GM23338 (cell line): ENCODE measurements at regions not wholly inside any gene's neighbourhood (a gene's known extent, or its start where the extent isn't known, plus 50 kb on each side); places are given as distances from the start of the nearest gene placed in this dataset.

Experiments used
- ATAC-seq: fragments of 200-7000 bp; cut with Tn5 transposase; 3 replicates; pipeline ENCODE4 v1.9.1; 2020
- DNase-seq: peaks from one replicate; pipeline ENCODE4 v3.0.0-alpha.2; 2015; ENCODE audit warnings: low spot score
- H2AFZ ChIP-seq: fragments of 200-600 bp; sonication (generic); 2 replicates; pipeline ENCODE4 v1.8.0; 2016; ENCODE audit warnings: antibody characterized with exemption, mild to moderate bottlenecking, moderate library complexity
- H3F3A ChIP-seq: fragments of 200-600 bp; sonication (generic); replicated peaks from 2 replicates; pipeline ENCODE4 v1.8.0; 2017; ENCODE audit warnings: antibody characterized with exemption, mixed run types, low read depth
- H3K27ac ChIP-seq: fragments of 200-600 bp; sonication (generic); 2 replicates; pipeline ENCODE4 v1.6.1; 2016; ENCODE audit warnings: low read depth
- H3K27me3 ChIP-seq: fragments of 200-600 bp; sonication (generic); 2 replicates; pipeline ENCODE4 v1.8.0; 2016; ENCODE audit warnings: mild to moderate bottlenecking, mixed run types, moderate library complexity; ENCODE audit not compliant: insufficient read depth
- H3K36me3 ChIP-seq: fragments of 200-600 bp; sonication (generic); 2 replicates; pipeline ENCODE4 v1.8.0; 2016; ENCODE audit warnings: mild to moderate bottlenecking; ENCODE audit not compliant: insufficient read depth
- H3K4me1 ChIP-seq: fragments of 200-600 bp; sonication (generic); 2 replicates; pipeline ENCODE4 v1.8.0; 2016; ENCODE audit warnings: mild to moderate bottlenecking, moderate library complexity; ENCODE audit not compliant: insufficient read depth
- H3K4me2 ChIP-seq: fragments of 200-600 bp; sonication (generic); 2 replicates; pipeline ENCODE4 v1.7.1; 2017; ENCODE audit warnings: mixed run types
- H3K4me3 ChIP-seq: fragments of 200-600 bp; sonication (generic); 2 replicates; pipeline ENCODE4 v1.6.1; 2016; ENCODE audit warnings: mixed run types
- H3K79me2 ChIP-seq: fragments of 200-600 bp; sonication (generic); replicated peaks from 2 replicates; pipeline ENCODE4 v1.8.0; 2017; ENCODE audit warnings: mild to moderate bottlenecking; ENCODE audit not compliant: insufficient read depth
- H3K9me2 ChIP-seq: fragments of 200-600 bp; sonication (generic); 2 replicates; pipeline ENCODE4 v1.8.0; 2017; ENCODE audit not compliant: insufficient read depth
- H4K20me1 ChIP-seq: fragments of 200-600 bp; sonication (generic); replicated peaks from 2 replicates; pipeline ENCODE4 v1.8.0; 2017; ENCODE audit warnings: mild to moderate bottlenecking; ENCODE audit not compliant: insufficient read depth
- H3K27ac Mint-ChIP-seq: 2 replicates; pipeline ENCODE4 v1.8.0; 2020; ENCODE audit warnings: inconsistent platforms, mild to moderate bottlenecking, moderate library complexity, mixed read lengths
- H3K27me3 Mint-ChIP-seq: 3 replicates; pipeline ENCODE4 v1.8.0; 2022; ENCODE audit warnings: low read depth, mild to moderate bottlenecking, moderate library complexity, mixed read lengths, inconsistent platforms; ENCODE audit not compliant: insufficient read depth, poor library complexity
- H3K36me3 Mint-ChIP-seq: 3 replicates; pipeline ENCODE4 v1.8.0; 2021; ENCODE audit warnings: low read depth, mild to moderate bottlenecking, inconsistent platforms, moderate library complexity, mixed read lengths
- H3K4me1 Mint-ChIP-seq: 3 replicates; pipeline ENCODE4 v1.8.0; 2020; ENCODE audit warnings: mild to moderate bottlenecking, inconsistent platforms, mixed read lengths
- H3K4me3 Mint-ChIP-seq: 3 replicates; pipeline ENCODE4 v1.8.0; 2021; ENCODE audit warnings: moderate library complexity, mild to moderate bottlenecking, inconsistent platforms, mixed read lengths
- H3K9me3 Mint-ChIP-seq: 3 replicates; pipeline ENCODE4 v1.8.0; 2020; ENCODE audit warnings: moderate library complexity, mild to moderate bottlenecking, inconsistent platforms, mixed read lengths
- CREB1 ChIP-seq: fragments of 250-450 bp; sonication (Bioruptor Pico); IDR thresholded peaks from 2 replicates; pipeline ENCODE4 v1.5.0; 2020; ENCODE audit warnings: low read depth, mild to moderate bottlenecking, moderate library complexity
- CTCF ChIP-seq, 2 experiments: fragments of 200-600 bp in 1 of 2; sonication (generic) in 1 of 2; conservative IDR thresholded peaks; 2 replicates each; pipeline versions ENCODE4 v1.5.1 to v1.6.1; 2016 to 2017; ENCODE audit warnings: antibody characterized with exemption in 2 of 2, low read depth in 2 of 2, mild to moderate bottlenecking in 2 of 2, moderate library complexity in 1 of 2
- ETS1 ChIP-seq: IDR thresholded peaks from 2 replicates; pipeline ENCODE4 v1.6.1; 2016; ENCODE audit warnings: antibody characterized with exemption
- EZH2 ChIP-seq: fragments of 200-600 bp; sonication (generic); IDR thresholded peaks from one replicate; pipeline ENCODE4 v1.8.0; 2017; ENCODE audit warnings: antibody characterized with exemption, mild to moderate bottlenecking, low read depth; ENCODE audit not compliant: unreplicated experiment
- EZH2phosphoT487 ChIP-seq: fragments of 200-600 bp; sonication (generic); IDR thresholded peaks from one replicate; pipeline ENCODE4 v1.8.1; 2018; ENCODE audit warnings: antibody characterized with exemption; ENCODE audit not compliant: unreplicated experiment
- JUNB ChIP-seq: IDR thresholded peaks from one replicate; pipeline ENCODE4 v1.6.1; 2016; ENCODE audit warnings: antibody characterized with exemption; ENCODE audit not compliant: unreplicated experiment
- NANOG ChIP-seq: IDR thresholded peaks from 2 replicates; pipeline ENCODE4 v1.6.1; 2016; ENCODE audit warnings: antibody characterized with exemption, borderline replicate concordance
- POLR2AphosphoS5 ChIP-seq: IDR thresholded peaks from 2 replicates; pipeline ENCODE4 v1.6.1; 2016; ENCODE audit warnings: antibody characterized with exemption, low read depth
- STAT1 ChIP-seq: IDR thresholded peaks from one replicate; pipeline ENCODE4 v1.6.1; 2016; ENCODE audit warnings: antibody characterized with exemption; ENCODE audit not compliant: unreplicated experiment
- ZNF114 ChIP-seq: fragments of 250-450 bp; sonication (Bioruptor Pico); IDR thresholded peaks from 2 replicates; pipeline ENCODE4 v1.5.0; 2020; ENCODE audit warnings: mild to moderate bottlenecking, moderate library complexity
- ZNF331 ChIP-seq: fragments of 250-450 bp; sonication (Bioruptor Pico); IDR thresholded peaks from 2 replicates; pipeline ENCODE4 v1.5.0; 2020; ENCODE audit warnings: low read depth, mild to moderate bottlenecking, moderate library complexity
- ZNF462 ChIP-seq: fragments of 250-450 bp; sonication (Bioruptor Pico); IDR thresholded peaks from 2 replicates; pipeline ENCODE4 v1.5.0; 2020; ENCODE audit warnings: mild to moderate bottlenecking, moderate library complexity

- no peak for TF ChIP-seq ZNF331
- no peak for TF ChIP-seq POLR2AphosphoS5
- TF ChIP-seq EZH2, result no peak
- TF ChIP-seq STAT1, result no peak
- no peak for TF ChIP-seq NANOG
- TF ChIP-seq CTCF (conservative IDR thresholded peaks at IDR 0.05; ENCODE audit: low read depth in 2 of 2), result no peak
- TF ChIP-seq JUNB, result no peak
- no peak for TF ChIP-seq EZH2phosphoT487
- TF ChIP-seq ZNF114 (CRISPR knock-in tag), result no peak
- no peak for TF ChIP-seq CREB1 (CRISPR knock-in tag)
- TF ChIP-seq ETS1, result no peak
- TF ChIP-seq ZNF462, result no peak
- H3K9me2 ChIP-seq, result no peaks in the 10 kb centered on the region; the same call in 1 of the 2 replicates
- H3K4me3 ChIP-seq, result no peak overlapping the region
- H3K4me3 Mint-ChIP-seq, result no peak overlapping the region
- H3K79me2 ChIP-seq, result no peaks in the 10 kb centered on the region
- no peak overlapping the region for H3K27ac ChIP-seq
- H3K27ac Mint-ChIP-seq, result no peak overlapping the region
- H3K36me3 Mint-ChIP-seq, result peaks cover 8% of the 10 kb centered on the region; the same call in 1 of the 3 replicates
- no peaks in the 10 kb centered on the region for H3K36me3 ChIP-seq
- H3K4me1 Mint-ChIP-seq, result no peaks in the 10 kb centered on the region
- no peaks in the 10 kb centered on the region for H4K20me1 ChIP-seq
- H3K9me3 Mint-ChIP-seq, result peaks cover 21% of the 10 kb centered on the region
- DNase-seq (no peak), ATAC-seq (no peak)
- no peak overlapping the region for H3K4me2 ChIP-seq
- H3K27me3 ChIP-seq, result no peaks in the 10 kb centered on the region
- no peak overlapping the region for H2AFZ ChIP-seq
- H3F3A ChIP-seq, result no peaks in the 10 kb centered on the region
- no peaks in the 10 kb centered on the region for H3K4me1 ChIP-seq
- H3K27me3 Mint-ChIP-seq, result peaks cover 2% of the 10 kb centered on the region
Measured at GRCh38 chr4:141833209-141833608, 196.8 kb downstream of the IL15 start.
